Astrocyte (in vitro differentiated cells and primary cell): ENCODE measurements at regions not wholly inside any gene's neighbourhood (a gene's known extent, or its start where the extent isn't known, plus 50 kb on each side); places are given as distances from the start of the nearest gene placed in this dataset.

Source experiments
- DNase-seq: peaks from one replicate; pipeline ENCODE4 v3.0.0-alpha.2; 2010; ENCODE audit warnings: low read depth
- FAIRE-seq: peaks from 2 replicates; lab custom pipeline; 2011; peaks lifted over from hg19 to GRCh38; lab: Jason Lieb, UNC
- H2AFZ ChIP-seq: 2 replicates; pipeline ENCODE4 v1.6.0; 2012; ENCODE audit warnings: low read depth, low read length, inconsistent platforms
- H3K27ac ChIP-seq: 2 replicates; pipeline ENCODE4 v1.5.1; 2011; ENCODE audit warnings: low read depth, low read length, inconsistent platforms
- H3K27me3 ChIP-seq: 2 replicates; pipeline ENCODE4 v1.6.0; 2011; ENCODE audit warnings: low read length, inconsistent platforms; ENCODE audit not compliant: insufficient read depth
- H3K36me3 ChIP-seq: 2 replicates; pipeline ENCODE4 v1.5.1; 2011; ENCODE audit warnings: low read length, inconsistent platforms; ENCODE audit not compliant: insufficient read depth
- H3K4me1 ChIP-seq: 2 replicates; pipeline ENCODE4 v1.5.1; 2011; ENCODE audit warnings: low read length, inconsistent platforms; ENCODE audit not compliant: insufficient read depth
- H3K4me2 ChIP-seq: 2 replicates; pipeline ENCODE4 v1.6.0; 2012; ENCODE audit warnings: low read length, inconsistent platforms
- H3K4me3 ChIP-seq: 2 replicates; pipeline ENCODE4 v1.5.1; 2011; ENCODE audit warnings: low read depth, mild to moderate bottlenecking, low read length, inconsistent platforms; ENCODE audit not compliant: insufficient read depth
- H3K79me2 ChIP-seq: 2 replicates; pipeline ENCODE4 v1.6.0; 2012; ENCODE audit warnings: mild to moderate bottlenecking, low read length, inconsistent platforms; ENCODE audit not compliant: insufficient read depth
- H3K9ac ChIP-seq: 2 replicates; pipeline ENCODE4 v1.6.0; 2012; ENCODE audit warnings: mild to moderate bottlenecking, low read length, inconsistent platforms
- H3K9me3 ChIP-seq: 2 replicates; pipeline ENCODE4 v1.5.1; 2012; ENCODE audit warnings: low read depth, mild to moderate bottlenecking, low read length, inconsistent platforms; ENCODE audit not compliant: insufficient read depth
- H4K20me1 ChIP-seq: 2 replicates; pipeline ENCODE4 v1.6.0; 2012; ENCODE audit warnings: low read length, inconsistent platforms; ENCODE audit not compliant: insufficient read depth
- H3K27ac Mint-ChIP-seq: one replicate; pipeline ENCODE4 v1.8.0; 2021; ENCODE audit warnings: mild to moderate bottlenecking, mixed read lengths; ENCODE audit not compliant: unreplicated experiment
- H3K27me3 Mint-ChIP-seq: one replicate; pipeline ENCODE4 v1.8.0; 2021; ENCODE audit warnings: low read depth, mixed read lengths; ENCODE audit not compliant: unreplicated experiment
- H3K36me3 Mint-ChIP-seq: one replicate; pipeline ENCODE4 v1.8.0; 2021; ENCODE audit warnings: low read depth, mixed read lengths; ENCODE audit not compliant: unreplicated experiment
- H3K4me1 Mint-ChIP-seq: one replicate; pipeline ENCODE4 v1.8.0; 2021; ENCODE audit warnings: low read depth, mixed read lengths; ENCODE audit not compliant: unreplicated experiment
- H3K4me3 Mint-ChIP-seq: one replicate; pipeline ENCODE4 v1.8.0; 2021; ENCODE audit warnings: mild to moderate bottlenecking, moderate library complexity, mixed read lengths; ENCODE audit not compliant: unreplicated experiment
- H3K9me3 Mint-ChIP-seq: one replicate; pipeline ENCODE4 v1.8.0; 2021; ENCODE audit warnings: mild to moderate bottlenecking, mixed read lengths; ENCODE audit not compliant: unreplicated experiment
- CTCF ChIP-seq: IDR thresholded peaks from 2 replicates; pipeline ENCODE4 v1.5.1; 2011; ENCODE audit warnings: low read depth, mild to moderate bottlenecking, inconsistent platforms, low read length, moderate library complexity; ENCODE audit not compliant: insufficient read depth
- EZH2 ChIP-seq: IDR thresholded peaks from 2 replicates; pipeline ENCODE4 v1.6.1; 2012; ENCODE audit warnings: mild to moderate bottlenecking, low read length, inconsistent platforms; ENCODE audit not compliant: insufficient read depth

- H3K36me3 Mint-ChIP-seq = no peaks in the 10 kb centered on the region
- Histone ChIP-seq H3K36me3 (no peaks in the 10 kb centered on the region), H3K4me3 (no peak overlapping the region), H4K20me1 (no peaks in the 10 kb centered on the region), H3K79me2 (no peaks in the 10 kb centered on the region), H3K9me3 (no peaks in the 10 kb centered on the region), H2AFZ (no peak overlapping the region), H3K4me2 (no peak overlapping the region), H3K27me3 (no peaks in the 10 kb centered on the region), H3K9ac (no peak overlapping the region), H3K27ac (no peak overlapping the region), H3K4me1 (no peaks in the 10 kb centered on the region)
- FAIRE-seq (no peak), DNase-seq (peak; percentile 6)
- H3K4me1 Mint-ChIP-seq = peaks cover 2% of the 10 kb centered on the region
- no peaks in the 10 kb centered on the region for H3K9me3 Mint-ChIP-seq
- H3K27ac Mint-ChIP-seq = no peak overlapping the region
- no peak for TF ChIP-seq EZH2
- H3K4me3 Mint-ChIP-seq = no peak overlapping the region
- H3K27me3 Mint-ChIP-seq = no peaks in the 10 kb centered on the region
Measured at GRCh38 chr3:107092121-107092520, 285.1 kb upstream of the CCDC54 start.

- no peak for TF ChIP-seq EZH2
- TF ChIP-seq CTCF = no peak
- Mint-ChIP-seq H3K27me3 (peaks cover 2% of the 10 kb centered on the region), H3K27ac (no peak overlapping the region), H3K4me1 (no peaks in the 10 kb centered on the region), H3K36me3 (no peaks in the 10 kb centered on the region), H3K4me3 (no peak overlapping the region), H3K9me3 (no peaks in the 10 kb centered on the region)
- no peaks in the 10 kb centered on the region for H3K79me2 ChIP-seq
- no peak overlapping the region for H3K9ac ChIP-seq
- no peaks in the 10 kb centered on the region for H3K36me3 ChIP-seq
- no peaks in the 10 kb centered on the region for H3K4me1 ChIP-seq
- no peaks in the 10 kb centered on the region for H4K20me1 ChIP-seq
- FAIRE-seq (no peak), DNase-seq (no peak)
- H2AFZ ChIP-seq = no peak overlapping the region
- H3K4me2 ChIP-seq = no peak overlapping the region
- no peaks in the 10 kb centered on the region for H3K9me3 ChIP-seq
- no peaks in the 10 kb centered on the region for H3K27me3 ChIP-seq
- H3K27ac ChIP-seq = no peak overlapping the region
- H3K4me3 ChIP-seq = no peak overlapping the region
Measured at GRCh38 chr3:107098864-107099263, 278.4 kb upstream of the CCDC54 start.

DNA sequence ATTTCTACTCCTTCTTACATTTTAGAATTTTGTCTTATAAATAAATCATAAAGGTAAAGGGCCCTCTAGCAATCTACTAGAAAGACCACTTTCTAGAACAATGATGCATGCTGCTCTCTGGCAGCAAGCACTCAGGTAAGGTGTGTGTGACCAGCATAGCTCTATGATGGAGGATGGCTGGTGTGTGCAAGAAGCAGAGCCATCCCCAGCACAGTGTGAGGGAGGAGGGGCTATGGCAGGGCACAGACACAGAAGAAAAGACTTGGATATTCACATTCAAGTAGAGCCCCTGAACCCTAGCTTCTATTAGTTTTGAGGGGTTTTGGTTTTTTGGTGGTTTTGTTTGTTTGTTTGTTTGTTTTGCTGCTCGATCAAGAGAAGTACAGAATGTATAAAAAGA is 277.1 kb upstream of the CCDC54 start:
- DNase-seq (no peak), FAIRE-seq (no peak)
- Histone ChIP-seq H3K4me1 (no peaks in the 10 kb centered on the region), H3K27me3 (no peaks in the 10 kb centered on the region), H3K9me3 (no peaks in the 10 kb centered on the region), H2AFZ (no peak overlapping the region), H3K4me2 (no peak overlapping the region), H4K20me1 (no peaks in the 10 kb centered on the region), H3K36me3 (no peaks in the 10 kb centered on the region), H3K79me2 (no peaks in the 10 kb centered on the region), H3K9ac (no peak overlapping the region), H3K27ac (no peak overlapping the region), H3K4me3 (no peak overlapping the region)
- no peak for TF ChIP-seq EZH2
- no peak for TF ChIP-seq CTCF
- Mint-ChIP-seq H3K4me3 (no peak overlapping the region), H3K9me3 (no peaks in the 10 kb centered on the region), H3K36me3 (no peaks in the 10 kb centered on the region), H3K27me3 (peaks cover 2% of the 10 kb centered on the region), H3K4me1 (no peaks in the 10 kb centered on the region), H3K27ac (no peak overlapping the region)
